NCI-H526 treated with DMSO at 0.1 percent for 48 hours (cell line): ENCODE measurements at regions not wholly inside any gene's neighbourhood (a gene's known extent, or its start where the extent isn't known, plus 50 kb on each side); places are given as distances from the start of the nearest gene placed in this dataset.
"Not testable (repeated sequence)": the region's sequence is repeated elsewhere in the genome, so short reads cannot be mapped to it uniquely, and the experiment has no call there.

Experiments
- DNase-seq: peaks from one replicate; lab custom pipeline; 2025; lab: John Stamatoyannopoulos, UW

- not testable (repeated sequence) for DNase-seq
Observed at GRCh38 chr3:75840160-75840559, 54.8 kb upstream of the ZNF717 start.

- not testable (repeated sequence) for DNase-seq
Observed at GRCh38 chr3:75850301-75851008, 65.1 kb upstream of the ZNF717 start.

GRCh38 chr3:75863130-75863529 lies 77.8 kb upstream of the ZNF717 start:
- DNase-seq: no peak

GRCh38 chr3:75863878-75864277 lies 78.5 kb upstream of the ZNF717 start:
- no peak for DNase-seq

- not testable (repeated sequence) for DNase-seq
Observed at GRCh38 chr3:75883719-75884118, 98.4 kb upstream of the ZNF717 start.

GRCh38 chr3:75886971-75887526 lies 101.7 kb upstream of the ZNF717 start:
- no peak for DNase-seq

GRCh38 chr3:75894234-75894633 lies 108.9 kb upstream of the ZNF717 start:
- no peak for DNase-seq

GRCh38 chr3:75896265-75896664 lies 110.9 kb upstream of the ZNF717 start:
- no peak for DNase-seq

GRCh38 chr3:75901446-75901845 lies 116.1 kb upstream of the ZNF717 start:
- DNase-seq: not testable (repeated sequence)

GRCh38 chr3:75906555-75907112 lies 121.3 kb upstream of the ZNF717 start:
- DNase-seq: no peak

- no peak for DNase-seq
Observed at GRCh38 chr3:75913800-75914350, 128.5 kb upstream of the ZNF717 start.

- DNase-seq: not testable (repeated sequence)
Observed at GRCh38 chr3:75914741-75915140, 129.4 kb upstream of the ZNF717 start.

GRCh38 chr3:75938921-75939320 lies 153.6 kb upstream of the ZNF717 start:
- DNase-seq: no peak

GRCh38 chr3:75951941-75952340 lies 166.6 kb upstream of the ZNF717 start:
- no peak for DNase-seq

- DNase-seq: not testable (repeated sequence)
Observed at GRCh38 chr3:75960031-75960430, 174.7 kb upstream of the ZNF717 start.

GRCh38 chr3:75962054-75962453 lies 176.7 kb upstream of the ZNF717 start:
- not testable (repeated sequence) for DNase-seq

GRCh38 chr3:75967071-75967470 lies 181.7 kb upstream of the ZNF717 start:
- no peak for DNase-seq

GRCh38 chr3:75978686-75979085 lies 193.3 kb upstream of the ZNF717 start:
- DNase-seq: no peak

GRCh38 chr3:75981401-75981800 lies 196.1 kb upstream of the ZNF717 start:
- DNase-seq: no peak

GRCh38 chr3:75982151-75982550 lies 196.8 kb upstream of the ZNF717 start:
- DNase-seq: no peak

- no peak for DNase-seq
Observed at GRCh38 chr3:75983111-75983510, 197.8 kb upstream of the ZNF717 start.

GRCh38 chr3:75983609-75984290 lies 198.4 kb upstream of the ZNF717 start:
- no peak for DNase-seq

GRCh38 chr3:75985432-75985831 lies 200.1 kb upstream of the ZNF717 start:
- no peak for DNase-seq
